Liver (tissue), 3 donors: ENCODE measurements at regions not wholly inside any gene's neighbourhood (a gene's known extent, or its start where the extent isn't known, plus 50 kb on each side); places are given as distances from the start of the nearest gene placed in this dataset.

ENCODE experiments used
- EGR1 ChIP-seq, 2 donors: IDR thresholded peaks; 2 replicates each; pipeline ENCODE4 v1.6.1; 2016 to 2018; ENCODE audit warnings: antibody characterized with exemption in 2 of 2, low read depth in 2 of 2
- FOXA1 ChIP-seq: IDR thresholded peaks from 2 replicates; pipeline ENCODE4 v1.6.1; 2016; ENCODE audit warnings: antibody characterized with exemption
- GABPA ChIP-seq, 2 donors: IDR thresholded peaks in 1 of 2; conservative IDR thresholded peaks in 1 of 2; 2 replicates each; pipeline ENCODE4 v1.6.1; 2016; ENCODE audit warnings: antibody characterized with exemption in 2 of 2, mild to moderate bottlenecking in 1 of 2, moderate library complexity in 1 of 2
- HNF4A ChIP-seq, 2 donors: conservative IDR thresholded peaks; 2 replicates each; pipeline ENCODE4 v1.6.1; 2016; ENCODE audit warnings: antibody characterized with exemption in 2 of 2, mild to moderate bottlenecking in 2 of 2
- HNF4G ChIP-seq: IDR thresholded peaks from 2 replicates; pipeline ENCODE4 v1.6.1; 2016; ENCODE audit warnings: antibody characterized with exemption
- JUND ChIP-seq, 2 donors: IDR thresholded peaks; 2 replicates each; pipeline ENCODE4 v1.6.1; 2016; ENCODE audit warnings: antibody characterized with exemption in 2 of 2
- RAD21 ChIP-seq, 2 donors: IDR thresholded peaks; 2 replicates each; pipeline ENCODE4 v1.6.1; 2016; ENCODE audit warnings: antibody characterized with exemption in 2 of 2, mild to moderate bottlenecking in 2 of 2
- SP1 ChIP-seq: IDR thresholded peaks from 2 replicates; pipeline ENCODE4 v1.6.1; 2018; ENCODE audit warnings: antibody characterized with exemption, mild to moderate bottlenecking
- TAF1 ChIP-seq: conservative IDR thresholded peaks from 2 replicates; pipeline ENCODE4 v1.6.1; 2016; ENCODE audit warnings: antibody characterized with exemption, mild to moderate bottlenecking
- TF ChIP-seq, protein P1 (sequence below): IDR thresholded peaks from 2 replicates; pipeline ENCODE4 v1.6.1; 2016; ENCODE audit warnings: antibody characterized with exemption
- TF ChIP-seq, protein P2 (sequence below): fragments of 150-350 bp; IDR thresholded peaks from 2 replicates; pipeline ENCODE4 v1.5.1; 2017; ENCODE audit warnings: improper control_type of control experiment, low read depth, low read length; ENCODE audit not compliant: missing input control
- TF ChIP-seq, protein P3 (sequence below): IDR thresholded peaks from 2 replicates; pipeline ENCODE4 v1.6.1; 2016; ENCODE audit warnings: antibody characterized with exemption, mild to moderate bottlenecking
- TF ChIP-seq, protein P4 (sequence below): IDR thresholded peaks from 2 replicates; pipeline ENCODE4 v1.6.1; 2016; ENCODE audit warnings: antibody characterized with exemption
- donor health status: healthy.
- donor health status: healthy.

DNA sequence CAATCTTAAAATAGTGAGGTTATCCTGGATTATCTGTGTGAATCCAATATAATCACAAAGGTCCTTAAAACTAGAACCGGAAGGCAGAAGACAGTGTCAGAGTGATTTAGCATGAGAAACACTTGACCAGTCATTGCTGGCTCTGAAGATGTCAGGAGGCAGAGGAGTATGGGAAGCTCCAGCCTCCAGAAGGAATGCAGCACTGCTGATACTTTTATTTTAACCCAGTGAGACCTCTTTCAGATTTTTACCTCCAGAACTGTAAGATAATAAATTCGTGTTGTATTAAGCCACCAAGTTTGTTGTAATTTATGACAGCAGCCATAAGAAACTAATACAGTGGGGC lies 134.4 kb upstream of the ZC3H12C start:
- TF ChIP-seq, protein P1, sequence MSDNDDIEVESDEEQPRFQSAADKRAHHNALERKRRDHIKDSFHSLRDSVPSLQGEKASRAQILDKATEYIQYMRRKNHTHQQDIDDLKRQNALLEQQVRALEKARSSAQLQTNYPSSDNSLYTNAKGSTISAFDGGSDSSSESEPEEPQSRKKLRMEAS: no peak
- TF ChIP-seq, protein P2, sequence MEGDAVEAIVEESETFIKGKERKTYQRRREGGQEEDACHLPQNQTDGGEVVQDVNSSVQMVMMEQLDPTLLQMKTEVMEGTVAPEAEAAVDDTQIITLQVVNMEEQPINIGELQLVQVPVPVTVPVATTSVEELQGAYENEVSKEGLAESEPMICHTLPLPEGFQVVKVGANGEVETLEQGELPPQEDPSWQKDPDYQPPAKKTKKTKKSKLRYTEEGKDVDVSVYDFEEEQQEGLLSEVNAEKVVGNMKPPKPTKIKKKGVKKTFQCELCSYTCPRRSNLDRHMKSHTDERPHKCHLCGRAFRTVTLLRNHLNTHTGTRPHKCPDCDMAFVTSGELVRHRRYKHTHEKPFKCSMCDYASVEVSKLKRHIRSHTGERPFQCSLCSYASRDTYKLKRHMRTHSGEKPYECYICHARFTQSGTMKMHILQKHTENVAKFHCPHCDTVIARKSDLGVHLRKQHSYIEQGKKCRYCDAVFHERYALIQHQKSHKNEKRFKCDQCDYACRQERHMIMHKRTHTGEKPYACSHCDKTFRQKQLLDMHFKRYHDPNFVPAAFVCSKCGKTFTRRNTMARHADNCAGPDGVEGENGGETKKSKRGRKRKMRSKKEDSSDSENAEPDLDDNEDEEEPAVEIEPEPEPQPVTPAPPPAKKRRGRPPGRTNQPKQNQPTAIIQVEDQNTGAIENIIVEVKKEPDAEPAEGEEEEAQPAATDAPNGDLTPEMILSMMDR: no peak
- TF ChIP-seq, protein P3, sequence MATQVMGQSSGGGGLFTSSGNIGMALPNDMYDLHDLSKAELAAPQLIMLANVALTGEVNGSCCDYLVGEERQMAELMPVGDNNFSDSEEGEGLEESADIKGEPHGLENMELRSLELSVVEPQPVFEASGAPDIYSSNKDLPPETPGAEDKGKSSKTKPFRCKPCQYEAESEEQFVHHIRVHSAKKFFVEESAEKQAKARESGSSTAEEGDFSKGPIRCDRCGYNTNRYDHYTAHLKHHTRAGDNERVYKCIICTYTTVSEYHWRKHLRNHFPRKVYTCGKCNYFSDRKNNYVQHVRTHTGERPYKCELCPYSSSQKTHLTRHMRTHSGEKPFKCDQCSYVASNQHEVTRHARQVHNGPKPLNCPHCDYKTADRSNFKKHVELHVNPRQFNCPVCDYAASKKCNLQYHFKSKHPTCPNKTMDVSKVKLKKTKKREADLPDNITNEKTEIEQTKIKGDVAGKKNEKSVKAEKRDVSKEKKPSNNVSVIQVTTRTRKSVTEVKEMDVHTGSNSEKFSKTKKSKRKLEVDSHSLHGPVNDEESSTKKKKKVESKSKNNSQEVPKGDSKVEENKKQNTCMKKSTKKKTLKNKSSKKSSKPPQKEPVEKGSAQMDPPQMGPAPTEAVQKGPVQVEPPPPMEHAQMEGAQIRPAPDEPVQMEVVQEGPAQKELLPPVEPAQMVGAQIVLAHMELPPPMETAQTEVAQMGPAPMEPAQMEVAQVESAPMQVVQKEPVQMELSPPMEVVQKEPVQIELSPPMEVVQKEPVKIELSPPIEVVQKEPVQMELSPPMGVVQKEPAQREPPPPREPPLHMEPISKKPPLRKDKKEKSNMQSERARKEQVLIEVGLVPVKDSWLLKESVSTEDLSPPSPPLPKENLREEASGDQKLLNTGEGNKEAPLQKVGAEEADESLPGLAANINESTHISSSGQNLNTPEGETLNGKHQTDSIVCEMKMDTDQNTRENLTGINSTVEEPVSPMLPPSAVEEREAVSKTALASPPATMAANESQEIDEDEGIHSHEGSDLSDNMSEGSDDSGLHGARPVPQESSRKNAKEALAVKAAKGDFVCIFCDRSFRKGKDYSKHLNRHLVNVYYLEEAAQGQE: no peak
- TF ChIP-seq, protein P4, sequence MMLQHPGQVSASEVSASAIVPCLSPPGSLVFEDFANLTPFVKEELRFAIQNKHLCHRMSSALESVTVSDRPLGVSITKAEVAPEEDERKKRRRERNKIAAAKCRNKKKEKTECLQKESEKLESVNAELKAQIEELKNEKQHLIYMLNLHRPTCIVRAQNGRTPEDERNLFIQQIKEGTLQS: no peak
- TF ChIP-seq HNF4A (conservative IDR thresholded peaks at IDR 0.05) (no peak), FOXA1 (no peak), RAD21 (IDR thresholded peaks at IDR 0.05) (no peak), GABPA (IDR thresholded peaks at IDR 0.05 in 1 of 2, conservative IDR thresholded peaks at IDR 0.05 in 1 of 2) (no peak), EGR1 (IDR thresholded peaks at IDR 0.05; ENCODE audit: low read depth in 2 of 2) (no peak), TAF1 (no peak), SP1 (no peak), JUND (IDR thresholded peaks at IDR 0.05) (no peak), HNF4G (no peak)
